Thyroid gland (tissue), 4 donors: ENCODE measurements at regions not wholly inside any gene's neighbourhood (a gene's known extent, or its start where the extent isn't known, plus 50 kb on each side); places are given as distances from the start of the nearest gene placed in this dataset.

Experiments
- DNase-seq, 2 donors: peaks; one replicate each; pipeline ENCODE4 v3.0.0-alpha.2; 2019
- H3K27ac ChIP-seq, 3 donors: fragments of 200-600 bp; sonication (generic); 1 replicate in 2 of 3; 2 replicates in 1 of 3; pipeline ENCODE4 v1.5.1; 2016 to 2019; ENCODE audit warnings: mild to moderate bottlenecking in 1 of 3, moderate library complexity in 1 of 3
- H3K27me3 ChIP-seq: fragments of 200-600 bp; sonication (generic); one replicate; pipeline ENCODE4 v1.5.1; 2019
- H3K36me3 ChIP-seq, 2 donors: fragments of 200-600 bp; sonication (generic); one replicate each; pipeline ENCODE4 v1.5.1; 2016 to 2019
- H3K4me1 ChIP-seq, 2 donors: fragments of 200-600 bp; sonication (generic); one replicate each; pipeline ENCODE4 v1.5.1; 2017 to 2019
- H3K4me3 ChIP-seq, 3 donors: fragments of 200-600 bp; sonication (generic); replicated peaks in 1 of 3; 1 replicate in 2 of 3; 2 replicates in 1 of 3; pipeline ENCODE4 v1.5.1; 2016; ENCODE audit warnings: mild to moderate bottlenecking in 1 of 3
- H3K9me3 ChIP-seq: fragments of 200-600 bp; sonication (generic); one replicate; pipeline ENCODE4 v1.5.1; 2017
- CTCF ChIP-seq, 6 experiments: fragments of 200-600 bp in 3 of 6; fragments of 450-650 bp in 3 of 6; sonication (generic) in 3 of 6; IDR thresholded peaks; one replicate each; pipeline ENCODE4 v1.5.1; 2016 to 2019; ENCODE audit warnings: antibody characterized with exemption in 6 of 6, mild to moderate bottlenecking in 2 of 6, inconsistent platforms in 1 of 6, moderate library complexity in 1 of 6
- POLR2A ChIP-seq, 2 donors: fragments of 450-650 bp; IDR thresholded peaks; one replicate each; pipeline ENCODE4 v1.6.1; 2017; ENCODE audit warnings: antibody characterized with exemption in 2 of 2, mild to moderate bottlenecking in 2 of 2, moderate library complexity in 1 of 2
- WGBS, 2 donors: methylation state at CpG; one replicate each; pipeline ENCODE4 v1.1.5; 2017; 5-methylcytosine and 5-hydroxymethylcytosine counted together
- intact Hi-C: fragments of 100-400 bp; cut with DNase I; formaldehyde crosslinking; loops from one replicate; pipeline ENCODE4 v1.15.1; 2023

GRCh38 chr15:38053205-38053604, 118.8 kb downstream of the TMCO5A start:
- no peaks in the 10 kb centered on the region for H3K9me3 ChIP-seq
- no peaks in the 10 kb centered on the region for H3K27me3 ChIP-seq
- H3K4me3 ChIP-seq: no peak overlapping the region
- intact Hi-C loops: no loop called here
- H3K4me1 ChIP-seq: no peaks in the 10 kb centered on the region
- no peaks in the 10 kb centered on the region for H3K36me3 ChIP-seq
- DNase-seq: no peak
- WGBS, 2 donors: 63 to 68% methylated on average over 2 of the region's 2 CpGs
- no peak for TF ChIP-seq POLR2A (IDR thresholded peaks at IDR 0.05)
- no peak for TF ChIP-seq CTCF (IDR thresholded peaks at IDR 0.05)
- H3K27ac ChIP-seq: no peak overlapping the region

- WGBS, 2 donors: 96 to 99% methylated on average over 3 of the region's 3 CpGs
- intact Hi-C loops: no loop called here
- H3K4me1 ChIP-seq: no peaks in the 10 kb centered on the region
Measured at GRCh38 chr15:38053776-38054175, 119.3 kb downstream of the TMCO5A start.

GRCh38 chr15:38054488-38054887, 120.0 kb downstream of the TMCO5A start:
- Histone ChIP-seq H3K27ac (no peak overlapping the region), H3K4me3 (no peak overlapping the region), H3K9me3 (no peaks in the 10 kb centered on the region), H3K27me3 (no peaks in the 10 kb centered on the region), H3K36me3 (no peaks in the 10 kb centered on the region), H3K4me1 (no peaks in the 10 kb centered on the region)
- TF ChIP-seq POLR2A (IDR thresholded peaks at IDR 0.05): no peak
- TF ChIP-seq CTCF (IDR thresholded peaks at IDR 0.05): no peak
- DNase-seq: no peak
- intact Hi-C loops: no loop called here

More at GRCh38 chr15:38053776-38054175, 119.3 kb downstream of the TMCO5A start:
- TF ChIP-seq POLR2A (IDR thresholded peaks at IDR 0.05): no peak
- TF ChIP-seq CTCF (IDR thresholded peaks at IDR 0.05): no peak
- Histone ChIP-seq H3K4me3 (no peak overlapping the region), H3K27ac (no peak overlapping the region), H3K9me3 (no peaks in the 10 kb centered on the region), H3K27me3 (no peaks in the 10 kb centered on the region), H3K36me3 (no peaks in the 10 kb centered on the region)
- no peak for DNase-seq

GRCh38 chr15:38058596-38059075, 124.2 kb downstream of the TMCO5A start:
- intact Hi-C loops: no loop called here
- H3K9me3 ChIP-seq: no peaks in the 10 kb centered on the region
- TF ChIP-seq POLR2A (IDR thresholded peaks at IDR 0.05) (no peak), CTCF (IDR thresholded peaks at IDR 0.05) (no peak)

GRCh38 chr15:38059665-38060064, 125.2 kb downstream of the TMCO5A start:
- 92 to 97% methylated on average over 1 of the region's 1 CpG for WGBS, 2 donors
- Histone ChIP-seq H3K4me1 (peaks cover 0 to 12% of the 10 kb centered on the region in 2 donors), H3K27me3 (no peaks in the 10 kb centered on the region), H3K36me3 (no peaks in the 10 kb centered on the region), H3K27ac (no peak overlapping the region), H3K9me3 (no peaks in the 10 kb centered on the region), H3K4me3 (no peak overlapping the region)
- intact Hi-C loops: no loop called here
- TF ChIP-seq POLR2A (IDR thresholded peaks at IDR 0.05) (no peak), CTCF (IDR thresholded peaks at IDR 0.05) (no peak)
- DNase-seq: no peak

More at GRCh38 chr15:38058596-38059075, 124.2 kb downstream of the TMCO5A start:
- 79 to 89% methylated on average over 11 of the region's 11 CpGs for WGBS, 2 donors
- Histone ChIP-seq H3K4me1 (peaks cover 0 to 12% of the 10 kb centered on the region in 2 donors), H3K36me3 (no peaks in the 10 kb centered on the region), H3K4me3 (no peak overlapping the region), H3K27me3 (no peaks in the 10 kb centered on the region), H3K27ac (no peak overlapping the region)
- no peak for DNase-seq
